T-helper 1 cell (primary cell): ENCODE measurements at regions not wholly inside any gene's neighbourhood (a gene's known extent, or its start where the extent isn't known, plus 50 kb on each side); places are given as distances from the start of the nearest gene placed in this dataset.
A peak's percentile ranks its signal among the peaks of the same experiment; 100 is the strongest.

Experiments
- DNase-seq, 5 donors: peaks; one replicate each; pipeline ENCODE4 v3.0.0-alpha.2; 2012 to 2020

- DNase-seq, result no peak
These were observed 51.4 kb upstream of the SEC61G start for GRCh38 chr7:54810401-54810800.

- no peak for DNase-seq
These were observed 52.2 kb upstream of the SEC61G start for GRCh38 chr7:54811041-54811845.

- no peak for DNase-seq
These were observed 52.8 kb upstream of the SEC61G start for GRCh38 chr7:54811846-54812254.

GRCh38 chr7:54812756-54813322, 53.8 kb upstream of the SEC61G start:
- DNase-seq, result no peak

- DNase-seq, result no peak
These were observed 54.4 kb upstream of the SEC61G start for GRCh38 chr7:54813398-54813797.

GRCh38 chr7:54814401-54814800, 55.4 kb upstream of the SEC61G start:
- no peak for DNase-seq

- no peak for DNase-seq
These were observed 58.1 kb upstream of the SEC61G start for GRCh38 chr7:54817152-54817551.

- DNase-seq, result no peak
These were observed 64.8 kb upstream of the SEC61G start for GRCh38 chr7:54823776-54824175.

- DNase-seq, result no peak
These were observed 65.6 kb upstream of the SEC61G start for GRCh38 chr7:54824655-54825054.

- no peak for DNase-seq
These were observed 66.4 kb upstream of the SEC61G start for GRCh38 chr7:54825368-54825767.

GRCh38 chr7:54827734-54828133, 68.7 kb upstream of the SEC61G start:
- no peak for DNase-seq

- no peak for DNase-seq
These were observed 72.1 kb upstream of the SEC61G start for GRCh38 chr7:54831046-54831643.

GRCh38 chr7:54831644-54832095, 72.7 kb upstream of the SEC61G start:
- DNase-seq, result no peak

GRCh38 chr7:54833001-54833467, 74.0 kb upstream of the SEC61G start:
- no peak for DNase-seq

GRCh38 chr7:54837168-54837567, 78.2 kb upstream of the SEC61G start:
- DNase-seq, result no peak

- DNase-seq, result no peak
These were observed 78.8 kb upstream of the SEC61G start for GRCh38 chr7:54837761-54838160.

GRCh38 chr7:54838175-54838910, 79.3 kb upstream of the SEC61G start:
- DNase-seq, result no peak

GRCh38 chr7:54839575-54840213, 80.7 kb upstream of the SEC61G start:
- no peak for DNase-seq

GRCh38 chr7:54841772-54842697, 83.0 kb upstream of the SEC61G start:
- DNase-seq, result peak in 1 of 5 donors; percentile 5

GRCh38 chr7:54843841-54844355, 84.9 kb upstream of the SEC61G start:
- DNase-seq, result no peak

- DNase-seq, result no peak
These were observed 87.3 kb upstream of the SEC61G start for GRCh38 chr7:54846273-54846672.
